ENCODE measurements at regions not wholly inside any gene's neighbourhood (a gene's known extent, or its start where the extent isn't known, plus 50 kb on each side); places are given as distances from the start of the nearest gene placed in this dataset.
"Not testable (repeated sequence)": the region's sequence is repeated elsewhere in the genome, so short reads cannot be mapped to it uniquely, and the experiment has no call there.

GRCh38 chr20:29447517-29448484 is 1809.7 kb upstream of the DEFB115 start:
- peak in 1 of 10 donors; percentile 57 for DNase-seq
- POLR2A ChIA-PET, H3K36me3 Mint-ChIP-seq, ATAC-seq, H3K4me1 Mint-ChIP-seq: not testable (repeated sequence)
- H3K27ac Mint-ChIP-seq, result peak overlapping the region in 1 of 10 donors; percentile 65
- peaks cover 3 to 15% (median 8%) of the 10 kb centered on the region in 5 donors for H3K27me3 Mint-ChIP-seq
- H3K4me3 Mint-ChIP-seq, result peak overlapping the region in 4 of 10 donors; percentile 38 to 88 (median 59)
- peaks cover 0 to 16% (median 3%) of the 10 kb centered on the region in 9 donors for H3K9me3 Mint-ChIP-seq

GRCh38 chr20:29448806-29449470 is 1808.5 kb upstream of the DEFB115 start:
- peaks cover 0 to 16% (median 3%) of the 10 kb centered on the region in 9 donors for H3K9me3 Mint-ChIP-seq
- no peak overlapping the region for H3K27ac Mint-ChIP-seq
- DNase-seq (no peak), ATAC-seq (no peak)
- peaks cover 0 to 1% (median 0%) of the 10 kb centered on the region in 4 donors for H3K4me1 Mint-ChIP-seq
- no peaks in the 10 kb centered on the region for H3K36me3 Mint-ChIP-seq
- H3K4me3 Mint-ChIP-seq, result peak overlapping the region in 1 of 10 donors; percentile 88
- peaks cover 1 to 15% (median 6%) of the 10 kb centered on the region in 5 donors for H3K27me3 Mint-ChIP-seq
- POLR2A ChIA-PET, result no interaction called here

GRCh38 chr20:29452186-29452585 is 1805.3 kb upstream of the DEFB115 start:
- peaks cover 0 to 12% (median 4%) of the 10 kb centered on the region in 5 donors for H3K27me3 Mint-ChIP-seq
- ATAC-seq, result no peak
- H3K4me3 Mint-ChIP-seq, result no peak overlapping the region
- H3K4me1 Mint-ChIP-seq, result no peaks in the 10 kb centered on the region
- peaks cover 0 to 27% (median 6%) of the 10 kb centered on the region in 9 donors for H3K9me3 Mint-ChIP-seq
- no peaks in the 10 kb centered on the region for H3K36me3 Mint-ChIP-seq
- H3K27ac Mint-ChIP-seq, result no peak overlapping the region
- POLR2A ChIA-PET, result no interaction called here
- no peak for DNase-seq

GRCh38 chr20:29456987-29457693 is 1800.3 kb upstream of the DEFB115 start:
- DNase-seq, H3K4me3 Mint-ChIP-seq, H3K27me3 Mint-ChIP-seq, H3K4me1 Mint-ChIP-seq, H3K36me3 Mint-ChIP-seq, POLR2A ChIA-PET, H3K27ac Mint-ChIP-seq, ATAC-seq: not testable (repeated sequence)
- peaks cover 0 to 28% (median 6%) of the 10 kb centered on the region in 9 donors for H3K9me3 Mint-ChIP-seq

GRCh38 chr20:29472606-29473005 is 1784.9 kb upstream of the DEFB115 start:
- POLR2A ChIA-PET, result no interaction called here
- H3K27me3 Mint-ChIP-seq, result peaks cover 0 to 5% (median 1%) of the 10 kb centered on the region in 5 donors
- DNase-seq (no peak), ATAC-seq (no peak)
- no peaks in the 10 kb centered on the region for H3K4me1 Mint-ChIP-seq
- H3K36me3 Mint-ChIP-seq, result peaks cover 0 to 3% (median 0%) of the 10 kb centered on the region in 3 donors
- no peak overlapping the region for H3K27ac Mint-ChIP-seq
- peaks cover 0 to 26% (median 8%) of the 10 kb centered on the region in 9 donors for H3K9me3 Mint-ChIP-seq
- H3K4me3 Mint-ChIP-seq, result no peak overlapping the region

GRCh38 chr20:29492840-29493239 is 1764.6 kb upstream of the DEFB115 start:
- H3K4me3 Mint-ChIP-seq, ATAC-seq, H3K36me3 Mint-ChIP-seq, H3K27ac Mint-ChIP-seq, H3K4me1 Mint-ChIP-seq, H3K27me3 Mint-ChIP-seq, DNase-seq, POLR2A ChIA-PET: not testable (repeated sequence)
- peaks cover 0 to 14% (median 3%) of the 10 kb centered on the region in 9 donors for H3K9me3 Mint-ChIP-seq

- ATAC-seq, H3K27me3 Mint-ChIP-seq, POLR2A ChIA-PET, H3K4me1 Mint-ChIP-seq, H3K36me3 Mint-ChIP-seq, DNase-seq: not testable (repeated sequence)
- peak overlapping the region in 1 of 10 donors; percentile 37 for H3K4me3 Mint-ChIP-seq
- H3K9me3 Mint-ChIP-seq, result peaks cover 0 to 24% (median 9%) of the 10 kb centered on the region in 9 donors
- peak overlapping the region in 3 of 10 donors; percentile 54 to 87 (median 58) for H3K27ac Mint-ChIP-seq
Measured at GRCh38 chr20:29496767-29497166, 1760.7 kb upstream of the DEFB115 start.

- ATAC-seq (peak; percentile 44 to 58), DNase-seq (peak in 1 of 10 donors; percentile 6)
- Mint-ChIP-seq H3K36me3 (peaks cover 0 to 3% (median 0%) of the 10 kb centered on the region in 3 donors), H3K27ac (peak overlapping the region in 3 of 10 donors; percentile 54 to 87 (median 58)), H3K9me3 (peaks cover 0 to 24% (median 9%) of the 10 kb centered on the region in 9 donors), H3K4me1 (no peaks in the 10 kb centered on the region), H3K4me3 (peak overlapping the region in 1 of 10 donors; percentile 37), H3K27me3 (peaks cover 0 to 4% (median 0%) of the 10 kb centered on the region in 5 donors)
- POLR2A ChIA-PET, result no interaction called here
Measured at GRCh38 chr20:29497261-29497671, 1760.2 kb upstream of the DEFB115 start.

- peaks cover 0 to 27% (median 11%) of the 10 kb centered on the region in 9 donors for H3K9me3 Mint-ChIP-seq
- H3K4me1 Mint-ChIP-seq, ATAC-seq, H3K27ac Mint-ChIP-seq, POLR2A ChIA-PET, H3K4me3 Mint-ChIP-seq, H3K27me3 Mint-ChIP-seq, H3K36me3 Mint-ChIP-seq: not testable (repeated sequence)
- peak in 2 of 10 donors; percentile 8 to 64 for DNase-seq
Measured at GRCh38 chr20:29497684-29498083, 1759.8 kb upstream of the DEFB115 start.

- not testable (repeated sequence) for H3K36me3 Mint-ChIP-seq, DNase-seq
Measured at GRCh38 chr20:29500738-29501137, 1756.7 kb upstream of the DEFB115 start.

GRCh38 chr20:29514634-29515033 is 1742.8 kb upstream of the DEFB115 start:
- DNase-seq, H3K27ac Mint-ChIP-seq, H3K27me3 Mint-ChIP-seq, H3K4me3 Mint-ChIP-seq, ATAC-seq, H3K36me3 Mint-ChIP-seq, H3K4me1 Mint-ChIP-seq, POLR2A ChIA-PET: not testable (repeated sequence)
- peaks cover 6 to 36% (median 21%) of the 10 kb centered on the region in 9 donors for H3K9me3 Mint-ChIP-seq

More at GRCh38 chr20:29500738-29501137, 1756.7 kb upstream of the DEFB115 start:
- H3K27me3 Mint-ChIP-seq, H3K27ac Mint-ChIP-seq, H3K4me1 Mint-ChIP-seq, ATAC-seq, H3K4me3 Mint-ChIP-seq, POLR2A ChIA-PET: not testable (repeated sequence)
- peaks cover 0 to 16% (median 7%) of the 10 kb centered on the region in 9 donors for H3K9me3 Mint-ChIP-seq

GRCh38 chr20:29516847-29517246 is 1740.6 kb upstream of the DEFB115 start:
- DNase-seq, H3K36me3 Mint-ChIP-seq, H3K27me3 Mint-ChIP-seq, H3K27ac Mint-ChIP-seq, H3K4me3 Mint-ChIP-seq, ATAC-seq, POLR2A ChIA-PET, H3K4me1 Mint-ChIP-seq: not testable (repeated sequence)
- H3K9me3 Mint-ChIP-seq, result peaks cover 6 to 45% (median 22%) of the 10 kb centered on the region in 9 donors

All from naive thymus-derived CD8-positive, alpha-beta T cell (primary cell).